PC-3 (cell line): ENCODE measurements at regions not wholly inside any gene's neighbourhood (a gene's known extent, or its start where the extent isn't known, plus 50 kb on each side); places are given as distances from the start of the nearest gene placed in this dataset.

Experiments
- ATAC-seq: fragments of 200-7000 bp; cut with Tn5 transposase; 2 replicates; pipeline ENCODE4 v1.9.1; 2020; ENCODE audit warnings: mild to moderate bottlenecking, moderate library complexity
- BruUV-seq: library from RNA; stranded (reverse); fragments of 400-500 nt; replicated peaks from 2 replicates; lab custom pipeline; 2021; lab: Mats Ljungman, UMichigan
- CTCF ChIA-PET: fragments of 300-600 bp; sonication (Branson Sonifier 250); formaldehyde crosslinking; loops from one replicate; lab custom pipeline; 2022; ENCODE audit warnings: antibody characterized with exemption; lab: Charles Lee
- POLR2A ChIA-PET: fragments of 300-600 bp; sonication (Branson Sonifier 250); formaldehyde crosslinking; loops from one replicate; lab custom pipeline; 2022; ENCODE audit warnings: antibody characterized with exemption; ENCODE audit not compliant: unreplicated experiment; lab: Charles Lee
- DNase-seq: peaks from one replicate; pipeline ENCODE4 v3.0.0-alpha.2; 2015
- H2AFZ ChIP-seq: fragments of 300-600 bp; sonication (generic); 2 replicates; pipeline ENCODE4 v1.6.0; 2016; ENCODE audit warnings: antibody characterized with exemption, low read length
- H3F3A ChIP-seq: fragments of 300-600 bp; sonication (generic); one replicate; pipeline ENCODE4 v1.6.0; 2017; ENCODE audit warnings: antibody characterized with exemption, low read length, control low read depth, mild to moderate bottlenecking; ENCODE audit not compliant: unreplicated experiment
- H3K27ac ChIP-seq: fragments of 300-600 bp; sonication (generic); 2 replicates; pipeline ENCODE4 v1.5.1; 2016; ENCODE audit warnings: mild to moderate bottlenecking, low read length
- H3K27me3 ChIP-seq: fragments of 300-600 bp; sonication (generic); 2 replicates; pipeline ENCODE4 v1.6.1; 2016; ENCODE audit warnings: low read length, mixed read lengths
- H3K36me3 ChIP-seq: fragments of 300-600 bp; sonication (generic); 2 replicates; pipeline ENCODE4 v1.6.1; 2016; ENCODE audit warnings: low read depth, mixed run types, low read length, mixed read lengths
- H3K4me1 ChIP-seq: fragments of 300-600 bp; sonication (generic); 2 replicates; pipeline ENCODE4 v1.5.1; 2016; ENCODE audit warnings: low read length; ENCODE audit not compliant: insufficient read depth
- H3K4me2 ChIP-seq: fragments of 300-600 bp; sonication (generic); 2 replicates; pipeline ENCODE4 v1.6.0; 2016; ENCODE audit warnings: low read length
- H3K4me3 ChIP-seq: fragments of 300-600 bp; sonication (generic); 2 replicates; pipeline ENCODE4 v1.5.1; 2016; ENCODE audit warnings: mild to moderate bottlenecking, low read length, mixed read lengths
- H3K79me2 ChIP-seq: fragments of 300-600 bp; sonication (generic); 2 replicates; pipeline ENCODE4 v1.6.1; 2017; ENCODE audit warnings: low read length, mixed read lengths
- H3K9ac ChIP-seq: fragments of 300-600 bp; sonication (generic); 2 replicates; pipeline ENCODE4 v1.6.0; 2016; ENCODE audit warnings: mild to moderate bottlenecking, low read length
- H3K9me2 ChIP-seq: fragments of 300-600 bp; sonication (generic); replicated peaks from 2 replicates; pipeline ENCODE4 v1.6.1; 2016; ENCODE audit warnings: mixed run types, low read length, mixed read lengths
- H3K9me3 ChIP-seq: fragments of 300-600 bp; sonication (generic); 2 replicates; pipeline ENCODE4 v1.6.1; 2016; ENCODE audit warnings: low read length, mixed read lengths
- H4K20me1 ChIP-seq: fragments of 300-600 bp; sonication (generic); 2 replicates; pipeline ENCODE4 v1.6.1; 2016; ENCODE audit warnings: low read length, mixed read lengths
- CTCF ChIP-seq: fragments of 300-600 bp; sonication (generic); conservative IDR thresholded peaks from 2 replicates; pipeline ENCODE4 v1.5.1; 2017; ENCODE audit warnings: antibody characterized with exemption, low read depth, mild to moderate bottlenecking, low read length
- EZH2 ChIP-seq: fragments of 300-600 bp; sonication (generic); IDR thresholded peaks from one replicate; pipeline ENCODE4 v1.6.1; 2017; ENCODE audit warnings: antibody characterized with exemption, mild to moderate bottlenecking, low read length; ENCODE audit not compliant: unreplicated experiment
- EZH2phosphoT487 ChIP-seq: fragments of 300-600 bp; sonication (generic); IDR thresholded peaks from 2 replicates; pipeline ENCODE4 v1.6.1; 2018; ENCODE audit warnings: mild to moderate bottlenecking, antibody characterized with exemption, low read length, borderline replicate concordance
- intact Hi-C: fragments of 100-400 bp; cut with micrococcal nuclease; formaldehyde crosslinking; loops from 2 replicates; pipeline ENCODE4 v1.9.0; 2023

GRCh38 chr9:28921857-28922500 lies 1348.7 kb upstream of the C9orf72 start:
- no TSS peak for BruUV-seq
- no peaks in the 10 kb centered on the region for H3K9me2 ChIP-seq
- no peaks in the 10 kb centered on the region for H3K27me3 ChIP-seq
- no peak overlapping the region for H3K9ac ChIP-seq
- H3K4me2 ChIP-seq: no peak overlapping the region
- intact Hi-C loops: no loop called here
- no peak for ATAC-seq
- H3K4me3 ChIP-seq: no peak overlapping the region
- no peaks in the 10 kb centered on the region for H3F3A ChIP-seq
- POLR2A ChIA-PET: no interaction called here
- H3K9me3 ChIP-seq: no peaks in the 10 kb centered on the region
- CTCF ChIA-PET: no interaction called here
- no peaks in the 10 kb centered on the region for H4K20me1 ChIP-seq
- H3K27ac ChIP-seq: no peak overlapping the region
- TF ChIP-seq EZH2phosphoT487: no peak
- TF ChIP-seq EZH2: no peak
- no peak for TF ChIP-seq CTCF
- DNase-seq: no peak
- H3K4me1 ChIP-seq: peaks cover 28% of the 10 kb centered on the region
- no peaks in the 10 kb centered on the region for H3K79me2 ChIP-seq
- no peak overlapping the region for H2AFZ ChIP-seq
- H3K36me3 ChIP-seq: no peaks in the 10 kb centered on the region

GRCh38 chr9:28922891-28923290 lies 1349.6 kb upstream of the C9orf72 start:
- intact Hi-C loops: no loop called here
- peaks cover 36% of the 10 kb centered on the region for H3K4me1 ChIP-seq
- H3K36me3 ChIP-seq: no peaks in the 10 kb centered on the region
- no peak overlapping the region for H3K4me2 ChIP-seq
- no peaks in the 10 kb centered on the region for H3K9me3 ChIP-seq
- H2AFZ ChIP-seq: no peak overlapping the region
- BruUV-seq: no TSS peak
- ATAC-seq (no peak), DNase-seq (no peak)
- H3K27ac ChIP-seq: no peak overlapping the region
- peaks cover under 1% of the 10 kb centered on the region for H3F3A ChIP-seq
- no peaks in the 10 kb centered on the region for H3K27me3 ChIP-seq
- H3K9ac ChIP-seq: no peak overlapping the region
- no peak overlapping the region for H3K4me3 ChIP-seq
- ChIA-PET CTCF (no interaction called here), POLR2A (no interaction called here)
- no peak for TF ChIP-seq EZH2phosphoT487
- TF ChIP-seq EZH2: no peak
- no peak for TF ChIP-seq CTCF
- H4K20me1 ChIP-seq: no peaks in the 10 kb centered on the region
- no peaks in the 10 kb centered on the region for H3K79me2 ChIP-seq
- H3K9me2 ChIP-seq: no peaks in the 10 kb centered on the region

- H3K4me3 ChIP-seq: no peak overlapping the region
- H2AFZ ChIP-seq: no peak overlapping the region
- H3K9ac ChIP-seq: no peak overlapping the region
- H4K20me1 ChIP-seq: no peaks in the 10 kb centered on the region
- intact Hi-C loops: no loop called here
- ATAC-seq: no peak
- no peaks in the 10 kb centered on the region for H3K27me3 ChIP-seq
- no peaks in the 10 kb centered on the region for H3K9me3 ChIP-seq
- BruUV-seq: no TSS peak
- CTCF ChIA-PET: no interaction called here
- no peak overlapping the region for H3K27ac ChIP-seq
- H3K4me2 ChIP-seq: no peak overlapping the region
- no peaks in the 10 kb centered on the region for H3K9me2 ChIP-seq
- no peaks in the 10 kb centered on the region for H3K36me3 ChIP-seq
- H3F3A ChIP-seq: peaks cover 5% of the 10 kb centered on the region
- no peak for TF ChIP-seq EZH2
- TF ChIP-seq CTCF: no peak
- no peak for TF ChIP-seq EZH2phosphoT487
- POLR2A ChIA-PET: no interaction called here
- no peak for DNase-seq
- H3K79me2 ChIP-seq: no peaks in the 10 kb centered on the region
- peaks cover 40% of the 10 kb centered on the region for H3K4me1 ChIP-seq
Measured at GRCh38 chr9:28923351-28923750, 1350.1 kb upstream of the C9orf72 start.
